IMR-90 (cell line): ENCODE measurements at regions not wholly inside any gene's neighbourhood (a gene's known extent, or its start where the extent isn't known, plus 50 kb on each side); places are given as distances from the start of the nearest gene placed in this dataset.

Experiments
- CEBPB ChIP-seq: IDR thresholded peaks from 2 replicates; pipeline ENCODE4 v1.6.1; 2012; ENCODE audit warnings: low read depth, low read length, improper control_type of control experiment
- ELK1 ChIP-seq: fragments of 150-350 bp; IDR thresholded peaks from 2 replicates; pipeline ENCODE4 v1.6.1; 2016; ENCODE audit warnings: low read depth, mild to moderate bottlenecking, low read length, moderate library complexity, borderline replicate concordance
- MAFK ChIP-seq: IDR thresholded peaks from 2 replicates; pipeline ENCODE4 v1.6.1; 2012; ENCODE audit warnings: low read depth, low read length, improper control_type of control experiment
- MXI1 ChIP-seq: IDR thresholded peaks from 2 replicates; pipeline ENCODE4 v1.6.1; 2012; ENCODE audit warnings: low read depth, mild to moderate bottlenecking, low read length, moderate library complexity, borderline replicate concordance
- POLR2A ChIP-seq: IDR thresholded peaks from 2 replicates; pipeline ENCODE4 v1.6.1; 2012; ENCODE audit warnings: mild to moderate bottlenecking, low read depth, low read length
- RAD21 ChIP-seq: IDR thresholded peaks from 2 replicates; pipeline ENCODE4 v1.6.1; 2012; ENCODE audit warnings: low read length, improper control_type of control experiment
- RCOR1 ChIP-seq: IDR thresholded peaks from 2 replicates; pipeline ENCODE4 v1.6.1; 2012; ENCODE audit warnings: mild to moderate bottlenecking, low read length, improper control_type of control experiment; ENCODE audit not compliant: insufficient replicate concordance
- RFX5 ChIP-seq: IDR thresholded peaks from 2 replicates; pipeline ENCODE4 v1.8.0; 2012; ENCODE audit warnings: low read depth, mild to moderate bottlenecking, low read length, moderate library complexity
- SMC3 ChIP-seq: fragments of 150-350 bp; IDR thresholded peaks from 2 replicates; pipeline ENCODE4 v1.6.1; 2016; ENCODE audit warnings: low read depth, mild to moderate bottlenecking, antibody characterized with exemption, low read length, moderate library complexity
- TF ChIP-seq, protein P1 (sequence below): conservative IDR thresholded peaks from 2 replicates; pipeline ENCODE4 v1.5.1; 2012; ENCODE audit warnings: mild to moderate bottlenecking, low read depth, low read length, improper control_type of control experiment

DNA sequence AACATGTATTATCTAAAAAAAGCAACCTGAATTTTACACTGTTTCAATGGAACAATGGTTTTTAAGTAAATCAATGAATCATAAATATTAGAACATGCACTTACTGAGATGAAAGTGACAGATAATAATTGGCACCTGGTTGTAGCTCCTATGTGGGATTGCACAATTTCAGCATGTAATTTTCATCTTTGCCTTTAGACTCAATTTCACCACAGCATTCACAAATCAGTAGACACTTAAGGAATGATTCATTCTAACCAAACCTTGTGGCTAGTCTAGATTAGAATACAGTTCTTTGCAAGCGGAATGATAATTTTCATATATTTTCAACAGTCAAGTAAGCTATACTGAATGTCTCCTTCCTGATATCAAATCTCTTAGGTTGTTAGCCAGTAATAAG is 853.4 kb downstream of the KCNT2 start:
- TF ChIP-seq, protein P1, sequence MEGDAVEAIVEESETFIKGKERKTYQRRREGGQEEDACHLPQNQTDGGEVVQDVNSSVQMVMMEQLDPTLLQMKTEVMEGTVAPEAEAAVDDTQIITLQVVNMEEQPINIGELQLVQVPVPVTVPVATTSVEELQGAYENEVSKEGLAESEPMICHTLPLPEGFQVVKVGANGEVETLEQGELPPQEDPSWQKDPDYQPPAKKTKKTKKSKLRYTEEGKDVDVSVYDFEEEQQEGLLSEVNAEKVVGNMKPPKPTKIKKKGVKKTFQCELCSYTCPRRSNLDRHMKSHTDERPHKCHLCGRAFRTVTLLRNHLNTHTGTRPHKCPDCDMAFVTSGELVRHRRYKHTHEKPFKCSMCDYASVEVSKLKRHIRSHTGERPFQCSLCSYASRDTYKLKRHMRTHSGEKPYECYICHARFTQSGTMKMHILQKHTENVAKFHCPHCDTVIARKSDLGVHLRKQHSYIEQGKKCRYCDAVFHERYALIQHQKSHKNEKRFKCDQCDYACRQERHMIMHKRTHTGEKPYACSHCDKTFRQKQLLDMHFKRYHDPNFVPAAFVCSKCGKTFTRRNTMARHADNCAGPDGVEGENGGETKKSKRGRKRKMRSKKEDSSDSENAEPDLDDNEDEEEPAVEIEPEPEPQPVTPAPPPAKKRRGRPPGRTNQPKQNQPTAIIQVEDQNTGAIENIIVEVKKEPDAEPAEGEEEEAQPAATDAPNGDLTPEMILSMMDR, result no peak
- TF ChIP-seq POLR2A (no peak), MAFK (no peak), RAD21 (no peak), RCOR1 (no peak), RFX5 (no peak), SMC3 (no peak), ELK1 (no peak), CEBPB (peak; percentile 84), MXI1 (no peak)
